HepG2 (cell line): ENCODE measurements at regions not wholly inside any gene's neighbourhood (a gene's known extent, or its start where the extent isn't known, plus 50 kb on each side); places are given as distances from the start of the nearest gene placed in this dataset.

Source experiments
- ATAC-seq: fragments of 200-7000 bp; cut with Tn5 transposase; 3 replicates; pipeline ENCODE4 v1.9.1; 2020; ENCODE audit warnings: mild to moderate bottlenecking, moderate library complexity
- BruUV-seq: library from RNA; stranded (reverse); fragments of 400-500 nt; replicated peaks from 2 replicates; lab custom pipeline; 2021; lab: Mats Ljungman, UMichigan
- CTCF ChIA-PET: fragments of 300-600 bp; formaldehyde crosslinking; extraction: SDS; loops from one replicate; lab custom pipeline; 2021; ENCODE audit warnings: low total read pairs, inconsistent platforms, low intra/inter-chr PET ratio; lab: Yijun Ruan, JAX
- POLR2A ChIA-PET: fragments of 350-600 bp; sonication (Branson Sonifier 250); formaldehyde crosslinking; loops from one replicate; lab custom pipeline; 2020; ENCODE audit warnings: antibody characterized with exemption, inconsistent platforms; lab: Yijun Ruan, JAX
- DNase-seq: peaks from one replicate; pipeline ENCODE4 v3.0.0-alpha.2; 2015; ENCODE audit warnings: low spot score
- FAIRE-seq: peaks from 3 replicates; lab custom pipeline; 2011; peaks lifted over from hg19 to GRCh38; lab: Jason Lieb, UNC
- H2AFZ ChIP-seq: one replicate; pipeline ENCODE4 v1.6.1; 2011; ENCODE audit warnings: low read length, inconsistent platforms
- H3K27ac ChIP-seq: fragments of 300-600 bp; 3 replicates; pipeline ENCODE4 v1.8.0; 2011; ENCODE audit warnings: mixed run types, mild to moderate bottlenecking, mixed read lengths, low read length, inconsistent platforms; ENCODE audit not compliant: insufficient read depth; ENCODE audit errors: extremely low read length
- H3K27me3 ChIP-seq, 2 experiments: fragments of 200-600 bp in 1 of 2; 2 replicates in 1 of 2; 3 replicates in 1 of 2; pipeline versions ENCODE4 v1.6.0 to v1.8.0; 2011; ENCODE audit warnings: low read length in 2 of 2, mild to moderate bottlenecking in 2 of 2, moderate library complexity in 2 of 2, inconsistent platforms in 1 of 2; ENCODE audit not compliant: insufficient read depth in 2 of 2, control insufficient read depth in 1 of 2
- H3K36me3 ChIP-seq, 2 experiments: fragments of 200-600 bp in 1 of 2; replicated peaks in 1 of 2; 2 replicates in 1 of 2; 3 replicates in 1 of 2; pipeline versions ENCODE4 v1.5.1 to v1.8.0; 2011; ENCODE audit warnings: low read length in 2 of 2, inconsistent platforms in 1 of 2; ENCODE audit not compliant: insufficient read depth in 2 of 2, control insufficient read depth in 1 of 2
- H3K4me1 ChIP-seq: 2 replicates; pipeline ENCODE4 v1.5.1; 2012; ENCODE audit warnings: low read length, inconsistent platforms; ENCODE audit not compliant: insufficient read depth
- H3K4me2 ChIP-seq: 2 replicates; pipeline ENCODE4 v1.6.0; 2011; ENCODE audit warnings: low read depth, low read length, inconsistent platforms
- H3K4me3 ChIP-seq, 3 experiments: fragments of 200-600 bp in 1 of 3; sonication (generic), shearing (Covaris generic) in 1 of 3; replicated peaks in 1 of 3; 2 replicates each; pipeline ENCODE4 v1.5.1; 2011 to 2016; ENCODE audit warnings: low read length in 3 of 3, inconsistent platforms in 2 of 3, low read depth in 2 of 3, mild to moderate bottlenecking in 2 of 3, control low read depth in 1 of 3, mixed read lengths in 1 of 3; ENCODE audit not compliant: insufficient read depth in 1 of 3
- H3K79me2 ChIP-seq: one replicate; pipeline ENCODE4 v1.6.1; 2011; ENCODE audit warnings: low read length, inconsistent platforms; ENCODE audit not compliant: insufficient read depth
- H3K9ac ChIP-seq: 2 replicates; pipeline ENCODE4 v1.6.0; 2011; ENCODE audit warnings: mild to moderate bottlenecking, low read depth, low read length, inconsistent platforms; ENCODE audit not compliant: insufficient read depth
- H3K9me3 ChIP-seq: 2 replicates; pipeline ENCODE4 v1.5.1; 2012; ENCODE audit warnings: mild to moderate bottlenecking, low read length
- H4K20me1 ChIP-seq: 2 replicates; pipeline ENCODE4 v1.6.0; 2011; ENCODE audit warnings: inconsistent platforms, mild to moderate bottlenecking, low read length, moderate library complexity; ENCODE audit not compliant: insufficient read depth
- AGO2 ChIP-seq: fragments of 200-400 bp; formaldehyde crosslinking; optimal IDR thresholded peaks from 2 replicates; pipeline ENCODE3; 2017; ENCODE audit warnings: mild to moderate bottlenecking, low read depth, low read length, moderate library complexity
- ARNT2 ChIP-seq: sonication (generic); formaldehyde crosslinking; IDR thresholded peaks from 2 replicates; pipeline ENCODE4 v1.8.0; 2022; ENCODE audit warnings: mild to moderate bottlenecking, low read depth, missing genetic modification reagents, moderate library complexity
- CTCF ChIP-seq: sonication (generic); formaldehyde crosslinking; IDR thresholded peaks from 2 replicates; pipeline ENCODE4 v1.5.0; 2020; ENCODE audit warnings: mild to moderate bottlenecking, missing genetic modification reagents, moderate library complexity
- DDIT3 ChIP-seq: sonication (generic); formaldehyde crosslinking; IDR thresholded peaks from 2 replicates; pipeline ENCODE4 v1.4.0; 2020; ENCODE audit warnings: mild to moderate bottlenecking, missing genetic modification reagents
- LRRFIP1 ChIP-seq: sonication (generic); formaldehyde crosslinking; conservative IDR thresholded peaks from 2 replicates; pipeline ENCODE4 v1.4.0; 2020; ENCODE audit warnings: missing genetic modification reagents
- RAD51 ChIP-seq: fragments of 450-650 bp; IDR thresholded peaks from 2 replicates; pipeline ENCODE4 v1.6.1; 2016; ENCODE audit warnings: borderline replicate concordance
- STAG1 ChIP-seq: sonication (generic); formaldehyde crosslinking; IDR thresholded peaks from 2 replicates; pipeline ENCODE4 v1.4.0; 2020; ENCODE audit warnings: missing genetic modification reagents
- TFE3 ChIP-seq: IDR thresholded peaks from 2 replicates; pipeline ENCODE4 v1.6.1; 2016
- WGBS: methylation state at CpG from one replicate; pipeline ENCODE4 v1.1.6; 2017; ENCODE audit warnings: low lambda C conversion rate; 5-methylcytosine and 5-hydroxymethylcytosine counted together
- in situ Hi-C: cut with HindIII; loops from 2 replicates; pipeline ENCODE4 v1.10.0; 2017; ENCODE audit warnings: low pct_unique_long_range_greater_than_20kb; ENCODE audit not compliant: extremely low pct_ligation_motif_present
- intact Hi-C: fragments of 100-400 bp; cut with micrococcal nuclease; formaldehyde crosslinking; loops from one replicate; pipeline ENCODE4 v1.10.0; 2022; ENCODE audit not compliant: unreplicated experiment
- TF ChIP-seq, protein P1 (sequence below): sonication (generic); formaldehyde crosslinking; IDR thresholded peaks from 2 replicates; pipeline ENCODE4 v1.5.1; 2020; ENCODE audit warnings: missing genetic modification reagents, mild to moderate bottlenecking, borderline replicate concordance

DNA sequence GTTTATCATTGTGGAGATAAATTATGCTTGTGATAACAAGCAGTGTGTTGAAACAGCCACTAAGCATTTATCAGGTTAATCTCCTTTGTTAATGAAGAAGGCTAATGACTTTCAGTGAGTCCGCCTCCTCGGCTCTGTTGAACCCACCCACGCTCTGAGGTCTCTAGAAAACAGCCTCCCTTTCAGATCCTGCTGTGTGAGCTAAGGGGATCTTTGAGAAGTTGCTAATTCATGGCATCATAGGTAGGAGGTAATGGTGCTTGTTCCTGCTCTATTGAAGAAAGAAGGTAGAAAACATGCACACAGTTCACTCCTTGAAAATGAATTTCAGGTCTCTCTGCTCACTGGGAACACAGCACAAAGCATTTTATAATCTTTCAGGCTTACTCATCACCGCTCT, 483.9 kb downstream of the AACS start (continued):
- TF ChIP-seq DDIT3 (CRISPR knock-in tag) (no peak), RAD51 (no peak), AGO2 (no peak)

DNA sequence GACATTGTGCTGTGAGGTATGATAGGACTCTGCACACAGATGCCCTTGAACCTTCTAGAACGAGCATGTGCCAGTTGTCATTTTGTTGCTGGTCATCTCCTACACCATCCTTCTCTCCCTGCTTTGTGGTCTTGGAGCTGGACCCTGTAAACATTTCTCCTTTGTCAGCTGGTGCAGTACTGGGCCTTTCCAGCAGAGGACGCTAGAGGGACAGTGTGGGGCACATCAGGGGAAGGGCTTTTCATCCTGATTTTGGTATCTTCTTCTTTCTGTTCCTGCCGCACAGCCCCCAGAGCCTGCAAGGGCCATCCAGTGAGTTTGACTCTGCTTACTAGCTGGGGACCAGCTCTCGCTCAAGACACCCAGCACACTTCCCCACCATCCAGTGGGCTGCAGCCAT, 484.6 kb downstream of the AACS start:
- H2AFZ ChIP-seq: no peak overlapping the region
- H3K4me1 ChIP-seq: no peaks in the 10 kb centered on the region
- H3K27me3 ChIP-seq: no peaks in the 10 kb centered on the region
- BruUV-seq: no TSS peak
- in situ Hi-C loops: loop anchor here (25.0 kb wide), 2 partner anchors 1187 to 1837 kb away; no protein-coding TSS in a partner anchor
- POLR2A ChIA-PET: no interaction called here
- FAIRE-seq (no peak), ATAC-seq (no peak), DNase-seq (no peak)
- no peaks in the 10 kb centered on the region for H3K79me2 ChIP-seq
- no peak overlapping the region for H3K27ac ChIP-seq
- H4K20me1 ChIP-seq: no peaks in the 10 kb centered on the region
- no peaks in the 10 kb centered on the region for H3K36me3 ChIP-seq
- CTCF ChIA-PET: no interaction called here
- intact Hi-C loops: no loop called here
- 6% methylated on average over 4 of the region's 4 CpGs for WGBS
- no peaks in the 10 kb centered on the region for H3K9me3 ChIP-seq
- TF ChIP-seq, protein P1, sequence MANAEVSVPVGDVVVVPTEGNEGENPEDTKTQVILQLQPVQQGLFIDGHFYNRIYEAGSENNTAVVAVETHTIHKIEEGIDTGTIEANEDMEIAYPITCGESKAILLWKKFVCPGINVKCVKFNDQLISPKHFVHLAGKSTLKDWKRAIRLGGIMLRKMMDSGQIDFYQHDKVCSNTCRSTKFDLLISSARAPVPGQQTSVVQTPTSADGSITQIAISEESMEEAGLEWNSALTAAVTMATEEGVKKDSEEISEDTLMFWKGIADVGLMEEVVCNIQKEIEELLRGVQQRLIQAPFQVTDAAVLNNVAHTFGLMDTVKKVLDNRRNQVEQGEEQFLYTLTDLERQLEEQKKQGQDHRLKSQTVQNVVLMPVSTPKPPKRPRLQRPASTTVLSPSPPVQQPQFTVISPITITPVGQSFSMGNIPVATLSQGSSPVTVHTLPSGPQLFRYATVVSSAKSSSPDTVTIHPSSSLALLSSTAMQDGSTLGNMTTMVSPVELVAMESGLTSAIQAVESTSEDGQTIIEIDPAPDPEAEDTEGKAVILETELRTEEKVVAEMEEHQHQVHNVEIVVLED (CRISPR knock-in tag): no peak
- TF ChIP-seq TFE3 (CRISPR knock-in tag) (no peak), CTCF (CRISPR knock-in tag) (peak; percentile 52), ARNT2 (CRISPR knock-in tag) (no peak), LRRFIP1 (CRISPR knock-in tag) (no peak), STAG1 (CRISPR knock-in tag) (0 out of 2 replicates have a peak, but pooled peaks have one; percentile 20)
- no peak overlapping the region for H3K4me2 ChIP-seq
- no peak overlapping the region for H3K9ac ChIP-seq
- no peak overlapping the region for H3K4me3 ChIP-seq
